ENCODE measurements at regions not wholly inside any gene's neighbourhood (a gene's known extent, or its start where the extent isn't known, plus 50 kb on each side); places are given as distances from the start of the nearest gene placed in this dataset.

DNA sequence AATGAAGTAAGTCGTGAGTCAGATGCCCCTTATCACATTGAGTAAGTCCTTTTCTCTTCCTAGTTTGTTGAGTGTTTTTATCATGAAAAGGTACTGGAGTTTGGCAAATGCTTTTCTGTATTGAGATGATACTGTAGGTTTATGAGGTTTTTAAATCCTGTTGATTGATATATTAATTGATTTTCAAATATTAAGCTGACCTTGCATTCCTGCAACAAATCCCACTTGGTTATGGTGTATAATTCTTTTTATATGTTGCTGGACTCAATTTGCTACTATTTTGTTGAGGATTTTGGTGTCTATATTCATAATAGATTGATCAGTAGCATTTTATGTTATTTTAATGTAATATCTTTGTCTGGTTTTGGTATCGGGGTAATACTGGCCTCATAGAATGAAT, 81.0 kb upstream of the BNC2 start:
- no peak for DNase-seq

DNA sequence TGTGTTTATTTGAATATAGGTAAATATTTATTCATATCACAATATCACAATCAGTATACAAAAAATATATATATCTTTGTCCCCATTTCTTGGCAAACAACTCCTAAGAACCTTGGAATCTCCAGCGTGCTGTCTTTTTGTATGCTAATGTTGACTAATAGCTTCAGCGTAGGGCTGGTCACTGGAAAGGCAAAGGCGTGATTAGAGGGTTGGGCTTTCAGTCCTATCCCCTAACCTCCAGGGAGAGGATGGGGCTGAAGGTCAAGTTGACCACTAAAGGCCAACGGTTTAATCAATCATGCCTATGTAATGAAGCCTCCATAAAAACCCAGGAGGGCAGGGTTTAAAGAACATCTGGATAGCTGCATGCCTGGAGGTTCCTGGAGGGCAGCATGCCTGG, 79.6 kb upstream of the BNC2 start:
- no peak for DNase-seq

DNA sequence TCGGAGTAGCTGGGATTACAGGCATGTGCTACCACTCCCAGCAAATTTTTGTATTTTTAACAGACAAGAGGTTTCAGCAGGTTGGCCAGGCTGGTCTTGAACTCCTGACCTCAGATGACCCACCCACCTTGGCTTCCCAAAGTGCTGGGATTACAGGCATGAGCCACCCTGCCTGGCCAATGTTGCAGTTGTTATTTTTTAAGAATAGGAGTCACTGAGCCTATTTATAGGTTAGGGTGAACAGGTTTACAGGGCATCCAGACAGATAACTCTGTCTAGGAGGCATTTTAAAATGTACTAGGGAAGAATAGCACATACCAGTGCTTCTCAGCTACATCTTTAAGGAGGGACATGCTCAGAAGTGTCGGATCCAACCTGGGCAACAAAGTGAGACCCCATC, 60.1 kb upstream of the BNC2 start:
- no peak for DNase-seq

DNA sequence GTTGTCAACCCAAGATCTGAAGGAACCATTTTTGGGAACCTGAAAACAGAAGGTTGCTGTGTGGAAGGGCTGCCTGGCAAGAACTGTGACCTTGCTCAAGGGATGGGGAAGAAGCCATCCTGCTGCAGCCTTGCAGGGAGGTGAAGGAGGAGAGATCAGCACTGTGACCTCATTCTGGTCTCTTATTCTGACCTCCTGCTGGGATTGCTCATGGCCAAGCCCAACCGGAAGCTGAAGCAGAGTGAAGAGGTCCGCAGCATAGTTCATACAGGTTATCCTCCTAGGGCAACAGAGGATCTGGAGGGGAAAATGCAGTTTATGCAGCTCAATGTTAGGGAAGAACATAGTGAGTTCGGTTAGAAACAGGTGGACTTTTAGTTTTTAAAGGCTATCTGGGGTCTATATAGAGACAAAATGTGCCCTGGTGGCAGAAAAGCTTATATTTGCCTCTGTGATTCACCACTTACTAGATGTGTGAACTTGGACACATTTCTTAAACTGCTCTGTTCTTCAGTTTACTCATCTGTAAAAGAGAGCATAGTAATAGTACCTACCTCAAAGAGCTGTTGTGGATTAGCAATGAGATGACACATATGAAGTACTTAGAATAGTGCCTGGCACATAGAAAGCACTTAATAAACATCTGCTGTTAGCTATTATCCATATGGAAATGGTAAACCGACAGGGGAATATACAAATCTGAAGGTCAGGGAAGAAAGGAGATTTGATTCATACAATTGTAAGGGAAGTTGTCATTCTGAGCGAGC, 57.9 kb upstream of the BNC2 start:
- DNase-seq: no peak

DNA sequence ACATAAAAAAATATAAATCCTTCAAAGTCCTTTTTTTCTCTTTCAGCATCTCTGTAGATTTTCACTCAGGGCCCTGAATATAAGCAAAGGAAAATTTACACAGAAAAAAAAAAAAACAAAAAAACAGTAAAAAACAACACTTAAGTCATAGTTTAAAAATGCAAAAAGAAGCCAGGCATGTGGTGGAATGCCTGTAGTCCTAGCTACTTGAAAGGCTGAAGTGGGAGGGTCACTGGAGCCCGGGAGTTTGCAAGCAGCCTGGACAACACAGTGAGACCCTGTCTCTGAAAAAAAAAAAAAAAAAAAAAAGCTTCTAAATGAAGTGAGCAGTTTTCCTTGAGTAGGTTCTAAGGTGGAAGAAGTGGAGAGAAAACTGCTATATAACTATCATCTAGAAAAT, 55.0 kb upstream of the BNC2 start:
- DNase-seq: no peak

DNA sequence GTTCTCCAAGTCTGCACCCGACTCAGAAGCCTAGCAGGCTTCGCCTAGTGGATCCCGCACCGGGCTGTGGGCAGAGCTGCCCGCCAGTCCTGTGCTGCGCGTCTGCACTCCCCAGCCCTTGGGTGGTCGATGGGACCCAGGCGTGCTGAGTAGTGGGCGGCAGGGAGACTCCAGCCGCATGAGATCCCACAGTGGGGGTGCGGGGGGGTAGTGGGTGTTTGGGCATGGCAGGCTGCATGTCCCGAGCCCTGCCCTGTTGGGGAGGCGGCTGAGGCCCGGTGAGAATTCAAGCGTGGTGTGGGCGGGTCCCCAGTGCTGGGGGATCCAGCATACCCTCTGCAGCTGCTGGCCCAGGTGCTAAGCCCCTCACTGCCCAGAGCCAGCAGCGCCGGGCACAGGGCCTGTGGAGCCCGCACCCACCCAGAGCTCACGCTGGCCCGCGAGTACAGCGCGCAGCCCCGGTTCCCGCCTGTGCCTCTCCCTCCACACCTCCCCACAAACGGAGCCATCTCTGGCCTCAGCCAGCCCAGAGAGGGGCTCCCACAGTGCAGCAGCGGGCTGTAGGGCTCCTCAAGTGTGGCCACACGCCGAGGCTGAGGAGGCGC, 53.9 kb upstream of the BNC2 start:
- no peak for DNase-seq

DNA sequence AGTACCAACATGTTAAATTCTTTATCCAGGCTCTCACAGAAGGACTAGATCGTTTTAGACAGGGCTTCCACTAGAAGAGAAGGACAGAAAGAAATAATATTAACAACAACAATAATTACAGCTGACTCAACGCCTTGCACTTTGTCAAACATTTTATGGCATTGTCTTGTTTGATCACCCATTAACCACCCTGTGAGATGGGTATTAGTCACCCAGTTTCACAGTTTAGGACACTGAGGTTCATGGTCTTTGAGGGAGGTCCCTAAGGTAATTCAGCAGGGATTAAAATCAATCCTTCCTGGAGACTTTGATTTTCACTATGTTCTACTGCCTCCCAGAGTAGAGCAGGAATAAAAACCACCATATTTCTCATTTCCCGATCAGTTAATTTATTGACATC, 51.4 kb upstream of the BNC2 start:
- DNase-seq: no peak
